ENCODE measurements at regions not wholly inside any gene's neighbourhood (a gene's known extent, or its start where the extent isn't known, plus 50 kb on each side); places are given as distances from the start of the nearest gene placed in this dataset.
"Not testable (repeated sequence)": the region's sequence is repeated elsewhere in the genome, so short reads cannot be mapped to it uniquely, and the experiment has no call there.

DNA sequence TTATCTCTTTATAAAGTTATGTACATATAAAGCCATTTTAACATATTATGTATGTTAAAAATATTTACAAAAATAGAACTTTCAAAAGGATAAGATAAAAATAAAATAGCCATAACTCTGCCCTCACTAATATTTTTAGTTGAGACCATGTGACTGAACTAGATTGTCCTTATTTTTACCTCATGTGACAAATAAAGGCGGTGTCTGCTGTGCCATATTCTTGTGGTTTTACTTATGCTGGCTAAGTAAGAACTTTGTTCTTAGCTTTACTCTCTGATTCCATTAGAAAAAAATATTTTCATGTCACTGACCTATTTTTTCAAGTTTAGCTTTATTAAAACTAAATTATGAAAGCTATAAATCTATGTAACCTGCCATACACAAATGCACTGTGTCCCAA lies 135.6 kb upstream of the TSC22D1 start:
- H3K27ac Mint-ChIP-seq (ENCODE audit: unreplicated experiment) = no peak overlapping the region
- Histone ChIP-seq H3K27me3 (ENCODE audit: insufficient read depth, low read length) (no peaks in the 10 kb centered on the region), H4K20me1 (ENCODE audit: insufficient read depth, low read length) (no peaks in the 10 kb centered on the region), H3K36me3 (ENCODE audit: insufficient read depth, low read length) (no peaks in the 10 kb centered on the region), H3K9me3 (ENCODE audit: insufficient read depth, low read depth, low read length) (peaks cover 3% of the 10 kb centered on the region), H3K9ac (ENCODE audit: low read length) (no peak overlapping the region), H3K4me1 (ENCODE audit: insufficient read depth, low read length) (peaks cover 34% of the 10 kb centered on the region), H3K79me2 (ENCODE audit: insufficient read depth, low read length) (no peaks in the 10 kb centered on the region), H3K4me2 (ENCODE audit: low read length) (no peak overlapping the region), H2AFZ (ENCODE audit: low read depth, low read length) (no peak overlapping the region), H3K4me3 (ENCODE audit: insufficient read depth, low read depth, low read length) (no peak overlapping the region), H3K27ac (ENCODE audit: low read depth, low read length) (peak overlapping the region; percentile 96)
- H3K4me3 Mint-ChIP-seq (ENCODE audit: unreplicated experiment) = no peak overlapping the region
- H3K9me3 Mint-ChIP-seq (ENCODE audit: unreplicated experiment) = peaks cover 6% of the 10 kb centered on the region
- TF ChIP-seq CTCF (IDR thresholded peaks at IDR 0.05; ENCODE audit: insufficient read depth, low read depth, low read length) (no peak), EZH2 (IDR thresholded peaks at IDR 0.05; ENCODE audit: insufficient read depth, low read length) (no peak)
- no peaks in the 10 kb centered on the region for H3K36me3 Mint-ChIP-seq (ENCODE audit: low read depth, unreplicated experiment)
- peaks cover 36% of the 10 kb centered on the region for H3K4me1 Mint-ChIP-seq (ENCODE audit: low read depth, unreplicated experiment)
- H3K27me3 Mint-ChIP-seq (ENCODE audit: low read depth, unreplicated experiment) = no peaks in the 10 kb centered on the region
- DNase-seq (ENCODE audit: low read depth) = no peak
- peak; percentile 43 for FAIRE-seq

DNA sequence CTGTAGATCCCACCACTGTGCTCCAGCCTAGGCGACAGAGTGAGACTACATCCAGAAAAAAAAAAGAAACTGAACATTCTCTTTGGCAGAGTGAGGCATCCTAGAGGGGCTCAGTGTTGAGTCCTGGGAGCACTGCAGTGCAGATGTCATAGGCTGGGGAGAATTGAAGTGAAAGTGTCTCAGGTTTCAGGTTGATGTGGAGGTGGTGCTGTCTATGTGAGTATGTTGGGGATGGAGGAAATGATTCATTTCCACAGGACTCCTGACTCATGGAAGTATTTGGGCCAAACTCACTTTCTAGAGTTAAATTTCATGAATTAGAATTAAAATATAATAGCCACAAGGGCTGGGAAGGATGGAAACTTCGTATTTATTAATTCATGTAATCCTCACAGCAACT lies 134.4 kb upstream of the TSC22D1 start:
- no peak overlapping the region for H3K4me3 ChIP-seq (ENCODE audit: insufficient read depth, low read depth, low read length)
- TF ChIP-seq CTCF (IDR thresholded peaks at IDR 0.05; ENCODE audit: insufficient read depth, low read depth, low read length) (no peak), EZH2 (IDR thresholded peaks at IDR 0.05; ENCODE audit: insufficient read depth, low read length) (no peak)
- peaks cover 31% of the 10 kb centered on the region for H3K4me1 Mint-ChIP-seq (ENCODE audit: low read depth, unreplicated experiment)
- H3K4me3 Mint-ChIP-seq (ENCODE audit: unreplicated experiment) = no peak overlapping the region
- peaks cover 3% of the 10 kb centered on the region for H3K9me3 ChIP-seq (ENCODE audit: insufficient read depth, low read depth, low read length)
- H3K27me3 ChIP-seq (ENCODE audit: insufficient read depth, low read length) = no peaks in the 10 kb centered on the region
- H3K27ac ChIP-seq (ENCODE audit: low read depth, low read length) = peak overlapping the region; percentile 96
- H3K27ac Mint-ChIP-seq (ENCODE audit: unreplicated experiment) = peak overlapping the region; percentile 87
- peaks cover 34% of the 10 kb centered on the region for H3K4me1 ChIP-seq (ENCODE audit: insufficient read depth, low read length)
- H3K36me3 ChIP-seq (ENCODE audit: insufficient read depth, low read length) = no peaks in the 10 kb centered on the region
- no peaks in the 10 kb centered on the region for H3K79me2 ChIP-seq (ENCODE audit: insufficient read depth, low read length)
- H3K4me2 ChIP-seq (ENCODE audit: low read length) = peak overlapping the region; percentile 59
- peak; percentile 98 for DNase-seq (ENCODE audit: low read depth)
- no peaks in the 10 kb centered on the region for H3K36me3 Mint-ChIP-seq (ENCODE audit: low read depth, unreplicated experiment)
- peak; percentile 94 for FAIRE-seq
- no peak overlapping the region for H2AFZ ChIP-seq (ENCODE audit: low read depth, low read length)
- peaks cover 6% of the 10 kb centered on the region for H3K9me3 Mint-ChIP-seq (ENCODE audit: unreplicated experiment)
- no peaks in the 10 kb centered on the region for H3K27me3 Mint-ChIP-seq (ENCODE audit: low read depth, unreplicated experiment)
- H3K9ac ChIP-seq (ENCODE audit: low read length) = peak overlapping the region; percentile 57
- H4K20me1 ChIP-seq (ENCODE audit: insufficient read depth, low read length) = no peaks in the 10 kb centered on the region

- not testable (repeated sequence) for H3K4me3 ChIP-seq (ENCODE audit: insufficient read depth, low read depth, low read length); H3K36me3 ChIP-seq (ENCODE audit: insufficient read depth, low read length); H3K27me3 Mint-ChIP-seq (ENCODE audit: low read depth, unreplicated experiment); H3K27me3 ChIP-seq (ENCODE audit: insufficient read depth, low read length); H3K9me3 Mint-ChIP-seq (ENCODE audit: unreplicated experiment); H3K79me2 ChIP-seq (ENCODE audit: insufficient read depth, low read length); H2AFZ ChIP-seq (ENCODE audit: low read depth, low read length); FAIRE-seq; H3K4me2 ChIP-seq (ENCODE audit: low read length); H4K20me1 ChIP-seq (ENCODE audit: insufficient read depth, low read length); H3K9me3 ChIP-seq (ENCODE audit: insufficient read depth, low read depth, low read length); H3K27ac ChIP-seq (ENCODE audit: low read depth, low read length); H3K9ac ChIP-seq (ENCODE audit: low read length); H3K4me1 Mint-ChIP-seq (ENCODE audit: low read depth, unreplicated experiment); DNase-seq (ENCODE audit: low read depth); H3K4me3 Mint-ChIP-seq (ENCODE audit: unreplicated experiment); H3K27ac Mint-ChIP-seq (ENCODE audit: unreplicated experiment); H3K36me3 Mint-ChIP-seq (ENCODE audit: low read depth, unreplicated experiment); H3K4me1 ChIP-seq (ENCODE audit: insufficient read depth, low read length)
These were observed 128.7 kb upstream of the TSC22D1 start for GRCh38 chr13:44704811-44705210.
